AG09319 (cell line): ENCODE measurements at regions not wholly inside any gene's neighbourhood (a gene's known extent, or its start where the extent isn't known, plus 50 kb on each side); places are given as distances from the start of the nearest gene placed in this dataset.

Experiments used
- DNase-seq: peaks from one replicate; pipeline ENCODE4 v3.0.0-alpha.2; 2010; ENCODE audit warnings: low read depth; ENCODE audit errors: extremely low read depth
- CTCF ChIP-seq: IDR thresholded peaks from 2 replicates; pipeline ENCODE4 v1.5.1; 2011; ENCODE audit warnings: low read depth, mild to moderate bottlenecking, inconsistent platforms, low read length, moderate library complexity

- TF ChIP-seq CTCF: no peak
- DNase-seq: no peak
Observed at GRCh38 chr6:138034229-138034628, 73.0 kb downstream of the PERP start.

DNA sequence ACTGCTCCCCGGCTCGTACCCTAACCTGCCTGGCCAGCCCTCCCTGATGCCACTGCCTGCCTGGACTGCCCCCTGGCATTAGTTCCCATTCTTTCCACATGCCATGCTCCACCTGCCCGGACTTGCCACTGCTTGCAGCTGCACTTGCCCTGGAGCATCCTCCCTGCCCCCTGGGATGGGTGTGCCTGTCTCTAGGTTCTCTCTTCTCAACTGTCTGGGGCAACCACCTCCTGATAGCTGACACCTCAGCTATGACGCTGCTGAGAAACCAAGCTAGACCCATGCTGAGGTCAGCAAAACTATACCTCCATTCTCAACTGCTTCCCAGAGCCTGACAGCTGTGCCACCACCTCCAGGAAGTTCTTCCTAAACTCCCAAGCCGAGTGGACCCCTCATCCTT is 72.1 kb downstream of the PERP start:
- no peak for TF ChIP-seq CTCF
- DNase-seq: no peak

DNA sequence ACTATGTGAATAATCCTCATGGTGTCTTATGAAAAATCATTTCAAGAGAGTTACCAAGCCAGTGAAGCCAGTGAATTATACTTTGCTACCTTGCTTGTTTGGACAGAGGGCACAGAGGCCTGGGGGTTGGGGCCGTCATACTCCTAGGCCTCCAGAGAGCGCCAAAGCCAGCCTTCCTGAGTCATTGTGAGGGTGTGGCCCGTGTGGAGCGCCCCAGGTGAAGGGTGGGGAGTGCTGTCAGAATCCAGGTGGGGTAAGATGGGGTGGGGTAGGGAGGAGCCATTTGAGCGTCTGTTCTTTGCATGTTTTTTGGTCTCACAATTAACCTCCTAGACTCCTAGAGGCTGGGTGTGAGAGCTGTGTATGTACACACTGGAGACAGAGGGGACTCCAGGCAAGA is 71.1 kb downstream of the PERP start:
- no peak for TF ChIP-seq CTCF
- no peak for DNase-seq

DNA sequence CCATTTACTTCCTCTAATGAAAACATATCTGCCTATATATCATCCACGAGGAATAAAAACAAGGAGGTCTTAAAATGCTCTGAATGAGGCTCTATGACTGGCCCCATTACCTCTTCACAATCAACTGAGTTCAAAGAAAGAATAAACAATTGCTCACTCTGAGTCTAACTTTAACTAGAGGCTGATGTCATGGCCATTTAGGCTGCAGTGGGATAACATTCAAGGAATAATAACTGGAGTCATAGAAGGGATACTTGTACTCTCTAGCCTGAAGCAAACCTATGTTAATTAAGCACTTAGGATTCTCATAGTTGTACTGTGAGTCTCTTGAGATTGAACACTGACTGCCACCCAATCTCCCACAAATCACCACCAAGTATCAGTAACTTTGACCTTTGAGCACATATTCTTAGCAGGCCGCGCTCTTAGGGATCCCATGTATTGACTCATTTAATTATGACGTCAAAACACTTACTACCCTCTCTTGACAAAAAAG is 70.2 kb downstream of the PERP start:
- no peak for DNase-seq
- TF ChIP-seq CTCF: no peak

GRCh38 chr6:138038142-138038870 is 68.9 kb downstream of the PERP start:
- DNase-seq: no peak

More at GRCh38 chr6:138038142-138038870, 68.9 kb downstream of the PERP start:
- no peak for TF ChIP-seq CTCF
